SU-DHL-6 (cell line): ENCODE measurements at regions not wholly inside any gene's neighbourhood (a gene's known extent, or its start where the extent isn't known, plus 50 kb on each side); places are given as distances from the start of the nearest gene placed in this dataset.

ENCODE experiments used
- H2AFZ ChIP-seq: fragments of 200-600 bp; sonication (generic); 2 replicates; pipeline ENCODE4 v1.6.1; 2014; ENCODE audit warnings: low read depth, mild to moderate bottlenecking, moderate library complexity, mixed read lengths, antibody characterized with exemption, low read length; ENCODE audit not compliant: severe bottlenecking
- H3F3A ChIP-seq: fragments of 200-600 bp; shearing (Covaris generic); 2 replicates; pipeline ENCODE4 v1.6.0; 2016; ENCODE audit warnings: antibody characterized with exemption, mild to moderate bottlenecking; ENCODE audit not compliant: insufficient read depth
- H3K27ac ChIP-seq: fragments of 200-600 bp; sonication (generic); 2 replicates; pipeline ENCODE4 v1.5.1; 2016; ENCODE audit warnings: low read depth, mild to moderate bottlenecking, low read length, moderate library complexity, mixed read lengths
- H3K27me3 ChIP-seq: fragments of 200-600 bp; sonication (generic), shearing (Covaris generic); 2 replicates; pipeline ENCODE4 v1.6.0; 2014; ENCODE audit warnings: mild to moderate bottlenecking, low read length
- H3K36me3 ChIP-seq: fragments of 200-600 bp; sonication (generic); 2 replicates; pipeline ENCODE4 v1.6.1; 2014; ENCODE audit warnings: mild to moderate bottlenecking, low read length, mixed read lengths
- H3K4me2 ChIP-seq: fragments of 300-600, 200-600 bp; shearing (Covaris generic), sonication (generic); 2 replicates; pipeline ENCODE4 v1.6.0; 2014; ENCODE audit warnings: low read length, low read depth, mild to moderate bottlenecking; ENCODE audit not compliant: poor library complexity, severe bottlenecking
- H3K4me3 ChIP-seq: fragments of 200-600 bp; sonication (generic); 2 replicates; pipeline ENCODE4 v1.5.1; 2014; ENCODE audit warnings: antibody characterized with exemption, low read length, mild to moderate bottlenecking, mixed read lengths; ENCODE audit not compliant: insufficient read depth, poor library complexity, severe bottlenecking
- H3K79me2 ChIP-seq: fragments of 200-600 bp; sonication (generic); 2 replicates; pipeline ENCODE4 v1.6.1; 2014; ENCODE audit warnings: mild to moderate bottlenecking, low read length, moderate library complexity; ENCODE audit not compliant: insufficient read depth
- H3K9ac ChIP-seq: fragments of 200-600 bp; sonication (generic); 2 replicates; pipeline ENCODE4 v1.7.0; 2014; ENCODE audit warnings: mild to moderate bottlenecking, low read length
- H3K9me2 ChIP-seq: fragments of 200-600 bp; sonication (generic); replicated peaks from 2 replicates; pipeline ENCODE4 v1.6.1; 2014; ENCODE audit warnings: low read length; ENCODE audit not compliant: insufficient read depth
- H3K9me3 ChIP-seq: fragments of 200-600 bp; sonication (generic); 2 replicates; pipeline ENCODE4 v1.6.1; 2014; ENCODE audit warnings: low read length, mixed read lengths; ENCODE audit not compliant: insufficient read depth
- H4K20me1 ChIP-seq: fragments of 200-600 bp; sonication (generic); 2 replicates; pipeline ENCODE4 v1.6.1; 2014; ENCODE audit warnings: low read depth, mild to moderate bottlenecking, antibody characterized with exemption, low read length, moderate library complexity, mixed read lengths
- CTCF ChIP-seq: fragments of 200-600 bp; sonication (generic); IDR thresholded peaks from one replicate; pipeline ENCODE4 v1.5.1; 2017; ENCODE audit warnings: antibody characterized with exemption, mild to moderate bottlenecking, low read length, moderate library complexity; ENCODE audit not compliant: insufficient read depth, poor library complexity, severe bottlenecking
- EZH2phosphoT487 ChIP-seq: fragments of 200-600 bp; sonication (generic), shearing (Covaris generic); conservative IDR thresholded peaks from 2 replicates; pipeline ENCODE4 v1.6.1; 2018; ENCODE audit warnings: mild to moderate bottlenecking, antibody characterized with exemption, low read length, moderate library complexity, mixed read lengths

- Histone ChIP-seq H3K9me3 (no peaks in the 10 kb centered on the region), H3K4me3 (no peak overlapping the region), H3K4me2 (peak overlapping the region; percentile 19), H4K20me1 (no peaks in the 10 kb centered on the region), H3K36me3 (no peaks in the 10 kb centered on the region), H3K9ac (no peak overlapping the region), H2AFZ (no peak overlapping the region), H3K27ac (no peak overlapping the region), H3F3A (no peaks in the 10 kb centered on the region), H3K27me3 (no peaks in the 10 kb centered on the region), H3K79me2 (no peaks in the 10 kb centered on the region), H3K9me2 (no peaks in the 10 kb centered on the region)
- TF ChIP-seq CTCF (no peak), EZH2phosphoT487 (no peak)
Observed at GRCh38 chr2:8303322-8303832, 378.5 kb upstream of the ID2 start.

- Histone ChIP-seq H3F3A (no peaks in the 10 kb centered on the region), H3K9me3 (no peaks in the 10 kb centered on the region), H3K4me2 (no peak overlapping the region), H3K27me3 (no peaks in the 10 kb centered on the region), H3K36me3 (no peaks in the 10 kb centered on the region), H3K79me2 (no peaks in the 10 kb centered on the region), H3K4me3 (no peak overlapping the region), H3K27ac (no peak overlapping the region), H2AFZ (no peak overlapping the region), H3K9ac (no peak overlapping the region), H3K9me2 (no peaks in the 10 kb centered on the region), H4K20me1 (no peaks in the 10 kb centered on the region)
- no peak for TF ChIP-seq EZH2phosphoT487
Observed at GRCh38 chr2:8304821-8305766, 376.8 kb upstream of the ID2 start.

- TF ChIP-seq EZH2phosphoT487 (no peak), CTCF (no peak)
- no peak overlapping the region for H3K4me2 ChIP-seq
Observed at GRCh38 chr2:8306530-8307351, 375.1 kb upstream of the ID2 start.

More at GRCh38 chr2:8306530-8307351, 375.1 kb upstream of the ID2 start:
- Histone ChIP-seq H2AFZ (no peak overlapping the region), H3K4me3 (no peak overlapping the region), H3F3A (no peaks in the 10 kb centered on the region), H3K9me3 (no peaks in the 10 kb centered on the region), H3K79me2 (no peaks in the 10 kb centered on the region), H3K9me2 (no peaks in the 10 kb centered on the region), H3K36me3 (no peaks in the 10 kb centered on the region), H3K27ac (no peak overlapping the region), H3K27me3 (no peaks in the 10 kb centered on the region), H4K20me1 (no peaks in the 10 kb centered on the region), H3K9ac (no peak overlapping the region)
